Ascending aorta (tissue), 2 donors: ENCODE measurements at regions not wholly inside any gene's neighbourhood (a gene's known extent, or its start where the extent isn't known, plus 50 kb on each side); places are given as distances from the start of the nearest gene placed in this dataset.
"Not testable (repeated sequence)": the region's sequence is repeated elsewhere in the genome, so short reads cannot be mapped to it uniquely, and the experiment has no call there.

Source experiments
- DNase-seq, 2 donors: peaks; one replicate each; pipeline ENCODE4 v3.0.0-alpha.2; 2019; ENCODE audit warnings: low spot score in 2 of 2
- H3K27ac ChIP-seq, 2 donors: fragments of 200-600 bp; sonication (generic); one replicate each; pipeline ENCODE4 v1.5.1; 2016 to 2017; ENCODE audit warnings: mild to moderate bottlenecking in 1 of 2
- H3K27me3 ChIP-seq: fragments of 200-600 bp; sonication (generic); one replicate; pipeline ENCODE4 v1.5.1; 2017
- H3K36me3 ChIP-seq, 2 donors: fragments of 200-600 bp; sonication (generic); one replicate each; pipeline ENCODE4 v1.5.1; 2016
- H3K4me1 ChIP-seq, 2 donors: fragments of 200-600 bp; sonication (generic); one replicate each; pipeline ENCODE4 v1.5.1; 2016 to 2017; ENCODE audit warnings: mild to moderate bottlenecking in 1 of 2
- H3K4me3 ChIP-seq, 2 donors: fragments of 200-600 bp; sonication (generic); one replicate each; pipeline ENCODE4 v1.5.1; 2016 to 2017; ENCODE audit warnings: mild to moderate bottlenecking in 1 of 2
- H3K9me3 ChIP-seq, 2 donors: fragments of 200-600 bp; sonication (generic); one replicate each; pipeline ENCODE4 v1.5.1; 2016
- CTCF ChIP-seq, 3 experiments: fragments of 200-600 bp in 2 of 3; fragments of 450-650 bp in 1 of 3; sonication (generic) in 2 of 3; IDR thresholded peaks; one replicate each; pipeline ENCODE4 v1.5.1; 2016 to 2019; ENCODE audit warnings: antibody characterized with exemption in 3 of 3, mild to moderate bottlenecking in 1 of 3, moderate library complexity in 1 of 3
- intact Hi-C: fragments of 100-400 bp; cut with DNase I; formaldehyde crosslinking; loops from one replicate; pipeline ENCODE4 v1.15.1; 2023

DNA sequence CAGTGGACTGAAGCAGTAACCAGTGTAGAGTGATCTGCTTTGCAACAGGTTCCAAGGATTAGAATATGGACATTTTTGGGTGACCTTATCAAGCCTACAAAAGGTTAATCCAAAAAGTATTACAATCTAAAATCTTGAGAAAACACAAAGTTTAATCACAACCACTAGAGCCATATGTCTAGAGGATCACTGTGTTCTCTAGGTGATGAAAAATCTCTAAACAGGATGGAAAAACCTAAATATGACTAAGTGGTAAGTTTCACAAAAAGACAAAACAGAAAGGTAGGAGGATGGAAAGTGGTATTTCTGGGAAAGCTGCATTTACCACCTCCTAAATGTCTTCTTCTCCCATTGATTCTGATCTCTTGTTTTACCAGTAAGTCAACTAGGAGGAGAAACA lies 411.1 kb upstream of the CXADR start:
- no peak for DNase-seq
- Histone ChIP-seq H3K4me1 (no peaks in the 10 kb centered on the region), H3K9me3 (no peaks in the 10 kb centered on the region), H3K27ac (no peak overlapping the region), H3K36me3 (no peaks in the 10 kb centered on the region), H3K27me3 (no peaks in the 10 kb centered on the region), H3K4me3 (no peak overlapping the region)
- intact Hi-C loops = no loop called here
- TF ChIP-seq CTCF (IDR thresholded peaks at IDR 0.05) = no peak

- no peak for DNase-seq
- intact Hi-C loops = no loop called here
- H3K27ac ChIP-seq = no peak overlapping the region
Measured at GRCh38 chr21:17105932-17106331, 406.9 kb upstream of the CXADR start.

DNA sequence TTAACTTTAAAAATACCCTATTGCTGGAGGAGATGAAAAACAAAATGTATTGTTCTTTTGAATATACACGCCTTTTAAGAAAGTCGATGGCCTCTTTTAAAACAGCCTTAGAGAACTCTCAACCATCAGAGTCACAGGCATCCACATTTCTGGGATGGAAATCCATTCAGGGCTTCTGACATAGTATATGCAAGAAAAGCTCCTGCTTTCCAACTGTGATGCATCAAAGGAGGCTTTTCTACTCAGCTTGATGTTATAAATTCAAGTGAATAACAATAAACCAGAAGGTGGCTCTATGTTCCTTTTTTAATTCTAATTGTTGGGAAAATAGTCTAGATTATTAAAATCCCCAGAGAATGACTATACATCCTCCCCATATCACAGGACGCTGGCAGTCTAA lies 398.8 kb upstream of the CXADR start:
- H3K4me3 ChIP-seq = no peak overlapping the region
- H3K36me3 ChIP-seq = no peaks in the 10 kb centered on the region
- H3K27ac ChIP-seq = no peak overlapping the region
- intact Hi-C loops = no loop called here
- H3K9me3 ChIP-seq = no peaks in the 10 kb centered on the region
- DNase-seq = no peak
- no peaks in the 10 kb centered on the region for H3K27me3 ChIP-seq
- H3K4me1 ChIP-seq = no peaks in the 10 kb centered on the region
- no peak for TF ChIP-seq CTCF (IDR thresholded peaks at IDR 0.05)

More at GRCh38 chr21:17105932-17106331, 406.9 kb upstream of the CXADR start:
- H3K9me3 ChIP-seq = no peaks in the 10 kb centered on the region
- no peaks in the 10 kb centered on the region for H3K36me3 ChIP-seq
- no peaks in the 10 kb centered on the region for H3K27me3 ChIP-seq
- TF ChIP-seq CTCF (IDR thresholded peaks at IDR 0.05) = no peak
- no peaks in the 10 kb centered on the region for H3K4me1 ChIP-seq
- H3K4me3 ChIP-seq = no peak overlapping the region

DNA sequence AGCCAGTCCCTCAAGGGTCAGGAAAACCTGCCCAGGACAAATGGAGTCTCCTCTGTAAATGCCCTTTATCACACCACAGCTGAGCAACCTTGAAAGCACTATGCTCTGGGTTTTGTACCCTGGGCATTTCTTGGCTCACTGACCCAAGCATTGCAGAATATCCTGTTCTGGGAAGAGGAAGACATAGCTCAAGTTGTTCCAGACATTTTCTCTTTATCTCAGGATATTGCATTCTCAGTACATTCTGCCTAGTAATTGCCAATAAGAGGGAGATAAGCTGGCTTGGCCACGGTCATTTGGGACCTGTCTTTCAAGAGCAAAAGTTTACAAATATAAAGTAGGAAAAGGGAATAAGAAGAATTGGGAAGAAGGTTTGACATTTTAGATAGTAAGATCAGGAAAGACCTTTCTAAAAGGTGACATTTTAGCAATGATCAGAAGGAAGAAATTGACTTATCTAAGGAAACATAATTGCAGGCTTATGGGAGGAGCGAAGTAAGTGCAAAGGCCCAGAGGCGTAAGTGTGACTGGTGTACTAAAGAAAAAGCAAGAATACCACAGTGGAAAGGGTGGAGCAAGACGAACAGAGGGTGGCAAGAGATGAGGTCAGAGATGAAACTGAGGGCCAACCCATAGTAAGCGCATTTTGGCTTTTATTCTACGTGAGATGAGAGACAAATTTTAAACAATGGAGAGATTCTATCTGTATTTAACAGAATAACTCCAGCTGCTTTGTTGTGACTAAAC lies 394.0 kb upstream of the CXADR start:
- no peak for TF ChIP-seq CTCF (IDR thresholded peaks at IDR 0.05)
- no peaks in the 10 kb centered on the region for H3K27me3 ChIP-seq
- intact Hi-C loops = no loop called here
- H3K27ac ChIP-seq = no peak overlapping the region
- no peaks in the 10 kb centered on the region for H3K9me3 ChIP-seq
- DNase-seq = no peak
- H3K4me3 ChIP-seq = no peak overlapping the region
- no peaks in the 10 kb centered on the region for H3K36me3 ChIP-seq
- H3K4me1 ChIP-seq = no peaks in the 10 kb centered on the region

DNA sequence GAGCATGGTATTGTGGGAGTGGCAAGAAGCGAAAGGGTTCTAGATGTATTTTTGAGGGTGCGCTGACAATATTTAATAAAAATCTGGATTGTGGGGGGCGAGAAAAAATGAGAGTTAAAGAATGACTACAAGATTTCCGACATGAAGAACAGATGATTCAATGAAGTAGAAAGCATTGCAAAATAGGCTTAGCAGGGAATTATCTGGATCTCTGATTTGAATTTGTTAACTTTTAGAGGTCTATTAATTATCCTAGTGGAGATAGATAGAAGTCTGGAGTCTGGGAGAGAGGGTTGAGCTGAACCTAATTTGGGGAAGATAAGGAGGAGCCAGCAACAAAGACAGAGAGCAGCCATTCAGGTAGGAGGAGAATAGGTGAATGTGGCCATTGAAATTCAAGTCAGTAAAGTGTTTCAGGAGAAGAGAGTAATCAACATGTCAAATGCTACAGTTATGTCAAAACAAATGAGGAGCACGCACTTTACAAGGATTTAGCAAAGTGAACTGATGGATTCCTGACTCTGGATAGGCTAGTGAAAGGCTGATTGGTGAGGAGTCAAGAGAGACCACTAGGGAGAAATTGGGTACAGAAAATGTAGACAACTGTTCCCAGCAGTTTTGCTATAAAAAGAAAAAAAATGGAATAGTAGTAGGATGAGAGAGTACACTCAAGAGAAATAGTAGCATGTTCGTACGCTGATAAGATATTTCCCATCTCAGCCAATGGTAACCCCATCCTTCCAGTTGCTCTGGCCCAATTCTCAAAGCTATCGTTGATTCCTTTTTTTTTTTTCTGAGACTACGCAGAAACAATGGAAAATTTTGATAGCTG lies 393.2 kb upstream of the CXADR start:
- Histone ChIP-seq H3K36me3 (no peaks in the 10 kb centered on the region), H3K4me1 (no peaks in the 10 kb centered on the region), H3K27ac (no peak overlapping the region), H3K4me3 (no peak overlapping the region), H3K9me3 (no peaks in the 10 kb centered on the region), H3K27me3 (no peaks in the 10 kb centered on the region)
- DNase-seq = no peak
- no peak for TF ChIP-seq CTCF (IDR thresholded peaks at IDR 0.05)
- intact Hi-C loops = no loop called here

DNA sequence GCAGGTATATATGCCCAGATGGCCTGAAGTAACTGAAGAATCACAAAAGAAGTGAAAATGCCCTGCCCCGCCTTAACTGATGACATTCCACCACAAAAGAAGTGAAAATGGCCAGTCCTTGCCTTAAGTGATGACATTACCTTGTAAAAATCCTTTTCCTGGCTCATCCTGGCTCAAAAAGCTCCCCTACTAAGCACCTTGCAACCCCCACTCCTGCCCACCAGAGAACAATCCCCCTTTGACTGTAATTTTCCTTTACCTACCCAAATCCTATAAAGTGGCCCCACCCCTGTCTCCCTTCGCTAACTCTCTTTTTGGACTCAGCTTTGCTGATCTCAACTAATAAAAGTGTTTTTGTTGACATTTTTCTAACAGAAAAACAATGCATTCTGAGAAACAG lies 385.4 kb upstream of the CXADR start:
- intact Hi-C loops, H3K4me3 ChIP-seq: not testable (repeated sequence)

More for the DNA sequence above, 385.4 kb upstream of the CXADR start:
- not testable (repeated sequence) for H3K27ac ChIP-seq, H3K9me3 ChIP-seq, H3K4me1 ChIP-seq, DNase-seq, H3K36me3 ChIP-seq, H3K27me3 ChIP-seq
